H9 (cell line): ENCODE measurements at regions not wholly inside any gene's neighbourhood (a gene's known extent, or its start where the extent isn't known, plus 50 kb on each side); places are given as distances from the start of the nearest gene placed in this dataset.
"Not testable (repeated sequence)": the region's sequence is repeated elsewhere in the genome, so short reads cannot be mapped to it uniquely, and the experiment has no call there.

ENCODE experiments used
- DNase-seq: peaks from one replicate; pipeline ENCODE4 v3.0.0-alpha.2; 2017
- H2AFZ ChIP-seq: one replicate; pipeline ENCODE4 v1.6.1; 2013; ENCODE audit warnings: mild to moderate bottlenecking, low read length, control low read depth, moderate library complexity
- H2AK5ac ChIP-seq: 2 replicates; pipeline ENCODE4 v1.6.1; 2013; ENCODE audit warnings: low read length, control low read depth, mixed read lengths; ENCODE audit not compliant: insufficient read length
- H2BK120ac ChIP-seq: one replicate; pipeline ENCODE4 v1.6.1; 2013; ENCODE audit warnings: low read depth, mild to moderate bottlenecking, low read length, control low read depth, inconsistent platforms; ENCODE audit not compliant: poor library complexity, severe bottlenecking
- H2BK12ac ChIP-seq: 2 replicates; pipeline ENCODE4 v1.6.1; 2013; ENCODE audit warnings: low read length, control low read depth, mixed read lengths, low read depth; ENCODE audit not compliant: insufficient read length
- H2BK15ac ChIP-seq: 2 replicates; pipeline ENCODE4 v1.6.1; 2013; ENCODE audit warnings: low read depth, low read length, control low read depth
- H2BK20ac ChIP-seq: one replicate; pipeline ENCODE4 v1.6.1; 2013; ENCODE audit warnings: low read depth, mild to moderate bottlenecking, low read length, control low read depth, inconsistent platforms; ENCODE audit not compliant: poor library complexity, severe bottlenecking
- H2BK5ac ChIP-seq: 2 replicates; pipeline ENCODE4 v1.6.1; 2013; ENCODE audit warnings: low read length, control low read depth, mixed read lengths; ENCODE audit not compliant: insufficient read length
- H3K14ac ChIP-seq: 2 replicates; pipeline ENCODE4 v1.6.1; 2013; ENCODE audit warnings: low read length, control low read depth; ENCODE audit not compliant: insufficient read depth
- H3K18ac ChIP-seq: 2 replicates; pipeline ENCODE4 v1.6.1; 2013; ENCODE audit warnings: low read depth, mild to moderate bottlenecking, mixed read lengths, low read length, control low read depth; ENCODE audit not compliant: insufficient read length
- H3K23ac ChIP-seq: 2 replicates; pipeline ENCODE4 v1.6.1; 2013; ENCODE audit warnings: low read length, control low read depth, mixed read lengths, low read depth; ENCODE audit not compliant: insufficient read length
- H3K23me2 ChIP-seq: 2 replicates; pipeline ENCODE4 v1.6.1; 2013; ENCODE audit warnings: low read depth, mild to moderate bottlenecking, mixed read lengths, low read length, control low read depth; ENCODE audit not compliant: insufficient read length, poor library complexity, severe bottlenecking
- H3K27ac ChIP-seq: 2 replicates; pipeline ENCODE4 v1.5.1; 2013; ENCODE audit warnings: low read length, control low read depth, mixed read lengths, low read depth; ENCODE audit not compliant: insufficient read length
- H3K27me3 ChIP-seq: 2 replicates; pipeline ENCODE4 v1.6.1; 2013; ENCODE audit warnings: low read length, control low read depth, inconsistent platforms; ENCODE audit not compliant: insufficient read depth
- H3K4ac ChIP-seq: 2 replicates; pipeline ENCODE4 v1.6.1; 2013; ENCODE audit warnings: low read depth, mild to moderate bottlenecking, control low read depth, inconsistent platforms, low read length, moderate library complexity
- H3K4me1 ChIP-seq: 2 replicates; pipeline ENCODE4 v1.6.1; 2013; ENCODE audit warnings: low read length, control low read depth, inconsistent platforms; ENCODE audit not compliant: insufficient read depth
- H3K4me2 ChIP-seq: 2 replicates; pipeline ENCODE4 v1.6.1; 2013; ENCODE audit warnings: low read length, control low read depth, mixed read lengths; ENCODE audit not compliant: insufficient read length, insufficient read depth
- H3K56ac ChIP-seq: 2 replicates; pipeline ENCODE4 v1.6.1; 2013; ENCODE audit warnings: low read depth, mild to moderate bottlenecking, mixed read lengths, low read length, control low read depth; ENCODE audit not compliant: insufficient read length
- H3K79me1 ChIP-seq: 2 replicates; pipeline ENCODE4 v1.6.1; 2013; ENCODE audit warnings: low read depth, mild to moderate bottlenecking, moderate library complexity, low read length, control low read depth, inconsistent platforms; ENCODE audit not compliant: insufficient read depth, poor library complexity, severe bottlenecking
- H3K79me2 ChIP-seq: 2 replicates; pipeline ENCODE4 v1.6.1; 2013; ENCODE audit warnings: low read length, control low read depth, inconsistent platforms; ENCODE audit not compliant: insufficient read depth
- H3K9ac ChIP-seq: 2 replicates; pipeline ENCODE4 v1.6.1; 2013; ENCODE audit warnings: low read length, control low read depth, mixed read lengths; ENCODE audit not compliant: insufficient read length; ENCODE audit errors: extremely low read depth
- H3K9me3 ChIP-seq: one replicate; pipeline ENCODE4 v1.6.1; 2013; ENCODE audit warnings: low read depth, low read length, inconsistent platforms; ENCODE audit not compliant: control insufficient read depth
- H3T11ph ChIP-seq: one replicate; pipeline ENCODE4 v1.6.1; 2013; ENCODE audit warnings: mild to moderate bottlenecking, low read length, control low read depth, inconsistent platforms
- H4K20me1 ChIP-seq: one replicate; pipeline ENCODE4 v1.6.1; 2013; ENCODE audit not compliant: control insufficient read depth, insufficient read length, insufficient read depth
- H4K5ac ChIP-seq: 2 replicates; pipeline ENCODE4 v1.6.1; 2013; ENCODE audit warnings: low read depth, mild to moderate bottlenecking, mixed read lengths, low read length, control low read depth; ENCODE audit not compliant: insufficient read length
- H4K8ac ChIP-seq: replicated peaks from 2 replicates; pipeline ENCODE4 v1.6.1; 2013; ENCODE audit warnings: low read length, control low read depth, mixed read lengths, low read depth; ENCODE audit not compliant: insufficient read length
- H4K91ac ChIP-seq: 2 replicates; pipeline ENCODE4 v1.6.1; 2013; ENCODE audit warnings: low read depth, mild to moderate bottlenecking, moderate library complexity, mixed read lengths, low read length, control low read depth; ENCODE audit not compliant: insufficient read length
- H3K27ac Mint-ChIP-seq, 3 experiments: 2 replicates in 2 of 3; 3 replicates in 1 of 3; pipeline ENCODE4 v1.8.0; 2020 to 2021; ENCODE audit warnings: mixed read lengths in 3 of 3, mild to moderate bottlenecking in 1 of 3, moderate library complexity in 1 of 3
- H3K27me3 Mint-ChIP-seq: 2 replicates; pipeline ENCODE4 v1.8.0; 2021; ENCODE audit warnings: low read depth, mild to moderate bottlenecking, moderate library complexity, mixed read lengths
- H3K36me3 Mint-ChIP-seq, 3 experiments: 2 replicates in 2 of 3; 3 replicates in 1 of 3; pipeline ENCODE4 v1.8.0; 2020 to 2021; ENCODE audit warnings: low read depth in 3 of 3, mixed read lengths in 3 of 3; ENCODE audit not compliant: insufficient read depth in 1 of 3
- H3K4me1 Mint-ChIP-seq, 2 experiments: 2 replicates each; pipeline ENCODE4 v1.8.0; 2020; ENCODE audit warnings: mixed read lengths in 2 of 2
- H3K4me3 Mint-ChIP-seq, 2 experiments: 2 replicates in 1 of 2; 3 replicates in 1 of 2; pipeline ENCODE4 v1.8.0; 2020 to 2021; ENCODE audit warnings: mild to moderate bottlenecking in 2 of 2, mixed read lengths in 2 of 2, moderate library complexity in 1 of 2
- H3K9me3 Mint-ChIP-seq, 2 experiments: 2 replicates in 1 of 2; 3 replicates in 1 of 2; pipeline ENCODE4 v1.8.0; 2020; ENCODE audit warnings: mild to moderate bottlenecking in 2 of 2, mixed read lengths in 2 of 2, moderate library complexity in 1 of 2
- CTCF ChIP-seq: fragments of 200-600 bp; sonication (generic); conservative IDR thresholded peaks from 3 replicates; pipeline ENCODE4 v1.8.0; 2021; ENCODE audit warnings: antibody characterized with exemption, mild to moderate bottlenecking
- WGBS: extraction: QIAGEN DNeasy Blood & Tissue Kit; methylation state at CpG from one replicate; pipeline ENCODE4 v1.1.7; 2013; ENCODE audit warnings: missing lambda C conversion rate, low lambda C conversion rate, mixed read lengths; ENCODE audit not compliant: insufficient read length; ENCODE audit errors: extremely low coverage; 5-methylcytosine and 5-hydroxymethylcytosine counted together

GRCh38 chr6:18543051-18543450, 155.9 kb downstream of the RNF144B start:
- WGBS = no CpG with 5 or more reads among the region's 6 CpGs
- H3T11ph ChIP-seq = no peak overlapping the region
- no peak overlapping the region for H4K8ac ChIP-seq
- H3K27me3 ChIP-seq = no peaks in the 10 kb centered on the region
- no peak overlapping the region for H2AK5ac ChIP-seq
- H3K4ac ChIP-seq = no peak overlapping the region
- no peak overlapping the region for H2BK15ac ChIP-seq
- no peak overlapping the region for H2BK120ac ChIP-seq
- no peaks in the 10 kb centered on the region for H3K23me2 ChIP-seq
- Mint-ChIP-seq H3K27me3 (no peaks in the 10 kb centered on the region), H3K9me3 (peaks cover 4 to 8% of the 10 kb centered on the region in 2 experiments; a peak in 3 of 5 replicates), H3K4me3 (no peak overlapping the region), H3K36me3 (no peaks in the 10 kb centered on the region), H3K27ac (no peak overlapping the region), H3K4me1 (peaks cover 0 to 5% of the 10 kb centered on the region in 2 experiments; a peak in 1 of 4 replicates)
- DNase-seq = no peak
- no peaks in the 10 kb centered on the region for H3K79me1 ChIP-seq
- H3K27ac ChIP-seq = no peak overlapping the region
- no peaks in the 10 kb centered on the region for H3K4me1 ChIP-seq
- H4K5ac ChIP-seq = no peak overlapping the region
- no peak overlapping the region for H4K91ac ChIP-seq
- TF ChIP-seq CTCF = no peak
- no peak overlapping the region for H3K18ac ChIP-seq
- no peak overlapping the region for H2BK20ac ChIP-seq
- H2AFZ ChIP-seq = no peak overlapping the region
- no peak overlapping the region for H3K9ac ChIP-seq
- no peaks in the 10 kb centered on the region for H4K20me1 ChIP-seq
- H3K79me2 ChIP-seq = no peaks in the 10 kb centered on the region
- no peak overlapping the region for H2BK5ac ChIP-seq
- H3K4me2 ChIP-seq = no peak overlapping the region
- no peak overlapping the region for H2BK12ac ChIP-seq
- H3K14ac ChIP-seq = no peak overlapping the region
- no peaks in the 10 kb centered on the region for H3K9me3 ChIP-seq
- no peak overlapping the region for H3K56ac ChIP-seq
- H3K23ac ChIP-seq = no peak overlapping the region

GRCh38 chr6:18545142-18545541, 158.0 kb downstream of the RNF144B start:
- not testable (repeated sequence) for H3K4ac ChIP-seq, H3K56ac ChIP-seq, H2AFZ ChIP-seq, DNase-seq, H3K23ac ChIP-seq, H3K4me2 ChIP-seq, H3K4me3 Mint-ChIP-seq, H3K18ac ChIP-seq, H3K79me2 ChIP-seq, H3K23me2 ChIP-seq, H3K36me3 Mint-ChIP-seq, H3K79me1 ChIP-seq, H3K27me3 ChIP-seq, H3T11ph ChIP-seq, H2BK20ac ChIP-seq, H2BK12ac ChIP-seq, H4K5ac ChIP-seq, H2BK5ac ChIP-seq, H3K27ac Mint-ChIP-seq, H4K20me1 ChIP-seq, H3K4me1 ChIP-seq, H3K27me3 Mint-ChIP-seq, H3K9ac ChIP-seq, H4K91ac ChIP-seq, H3K4me1 Mint-ChIP-seq, H2AK5ac ChIP-seq, H3K9me3 Mint-ChIP-seq, H3K9me3 ChIP-seq, H3K14ac ChIP-seq, H3K27ac ChIP-seq, H2BK15ac ChIP-seq, H2BK120ac ChIP-seq, H4K8ac ChIP-seq
- no CpG with 5 or more reads among the region's 1 CpG for WGBS
